ENCODE measurements at regions not wholly inside any gene's neighbourhood (a gene's known extent, or its start where the extent isn't known, plus 50 kb on each side); places are given as distances from the start of the nearest gene placed in this dataset.
"Not testable (repeated sequence)": the region's sequence is repeated elsewhere in the genome, so short reads cannot be mapped to it uniquely, and the experiment has no call there.

GRCh38 chr20:22070610-22071058, 365.2 kb downstream of the PAX1 start:
- no peak for DNase-seq (ENCODE audit: low spot score)

- no peak for DNase-seq (ENCODE audit: low spot score)
Observed at GRCh38 chr20:22063753-22064152, 358.3 kb downstream of the PAX1 start.

GRCh38 chr20:22062874-22063273, 357.4 kb downstream of the PAX1 start:
- no peak for DNase-seq (ENCODE audit: low spot score)

GRCh38 chr20:22060610-22061009, 355.1 kb downstream of the PAX1 start:
- DNase-seq (ENCODE audit: low spot score), result no peak

GRCh38 chr20:22058746-22059145, 353.3 kb downstream of the PAX1 start:
- no peak for DNase-seq (ENCODE audit: low spot score)

- no peak for DNase-seq (ENCODE audit: low spot score)
Observed at GRCh38 chr20:22055981-22056380, 350.5 kb downstream of the PAX1 start.

- DNase-seq (ENCODE audit: low spot score), result no peak
Observed at GRCh38 chr20:22052025-22052650, 346.7 kb downstream of the PAX1 start.

GRCh38 chr20:22045956-22046507, 340.6 kb downstream of the PAX1 start:
- not testable (repeated sequence) for DNase-seq (ENCODE audit: low spot score)

- DNase-seq (ENCODE audit: low spot score), result no peak
Observed at GRCh38 chr20:22027423-22027822, 322.0 kb downstream of the PAX1 start.

GRCh38 chr20:22020201-22020600, 314.7 kb downstream of the PAX1 start:
- no peak for DNase-seq (ENCODE audit: low spot score)

- no peak for DNase-seq (ENCODE audit: low spot score)
Observed at GRCh38 chr20:22008456-22008855, 303.0 kb downstream of the PAX1 start.

GRCh38 chr20:22006306-22006705, 300.8 kb downstream of the PAX1 start:
- no peak for DNase-seq (ENCODE audit: low spot score)

GRCh38 chr20:22005535-22005934, 300.1 kb downstream of the PAX1 start:
- DNase-seq (ENCODE audit: low spot score), result no peak

- no peak for DNase-seq (ENCODE audit: low spot score)
Observed at GRCh38 chr20:22004946-22005345, 299.5 kb downstream of the PAX1 start.

- DNase-seq (ENCODE audit: low spot score), result no peak
Observed at GRCh38 chr20:22003680-22004079, 298.2 kb downstream of the PAX1 start.

GRCh38 chr20:22001886-22002285, 296.4 kb downstream of the PAX1 start:
- DNase-seq (ENCODE audit: low spot score), result no peak

- DNase-seq (ENCODE audit: low spot score), result no peak
Observed at GRCh38 chr20:21995461-21995860, 290.0 kb downstream of the PAX1 start.

- DNase-seq (ENCODE audit: low spot score), result no peak
Observed at GRCh38 chr20:21994203-21994602, 288.7 kb downstream of the PAX1 start.

GRCh38 chr20:21982559-21982958, 277.1 kb downstream of the PAX1 start:
- no peak for DNase-seq (ENCODE audit: low spot score)

GRCh38 chr20:21981597-21982344, 276.3 kb downstream of the PAX1 start:
- DNase-seq (ENCODE audit: low spot score), result no peak

GRCh38 chr20:21981179-21981578, 275.7 kb downstream of the PAX1 start:
- DNase-seq (ENCODE audit: low spot score), result no peak

GRCh38 chr20:21971436-21971835, 266.0 kb downstream of the PAX1 start:
- DNase-seq (ENCODE audit: low spot score), result no peak

GRCh38 chr20:21968486-21968885, 263.0 kb downstream of the PAX1 start:
- no peak for DNase-seq (ENCODE audit: low spot score)
